ENCODE measurements at regions not wholly inside any gene's neighbourhood (a gene's known extent, or its start where the extent isn't known, plus 50 kb on each side); places are given as distances from the start of the nearest gene placed in this dataset.

DNA sequence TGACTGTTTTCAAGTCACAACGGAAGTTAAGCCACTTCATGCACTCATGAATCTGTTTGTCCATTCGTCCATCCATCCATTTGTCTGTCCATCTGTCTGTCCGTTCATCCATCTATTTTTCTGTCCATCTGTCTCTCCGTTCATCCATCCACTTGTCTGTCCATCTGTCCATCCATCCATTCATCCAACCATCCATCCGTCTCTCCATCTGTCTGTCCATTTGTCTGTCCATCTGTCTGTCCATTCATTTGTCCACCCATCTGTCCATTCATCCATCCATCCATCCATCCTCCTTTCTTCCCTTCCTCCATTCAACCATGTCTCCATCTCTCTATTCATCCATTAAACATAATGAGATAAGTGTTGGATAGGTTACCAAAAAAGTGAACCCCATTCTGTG, 123.5 kb upstream of the UQCRFS1 start:
- Histone ChIP-seq H3K4me3 (ENCODE audit: low read length) (no peak overlapping the region), H3K27ac (ENCODE audit: low read depth in 1 of 2, low read length in 2 of 2) (no peak overlapping the region), H3K9me3 (ENCODE audit: control insufficient read depth in 1 of 2, insufficient read depth in 1 of 2, low read length in 2 of 2) (peaks cover 9 to 10% of the 10 kb centered on the region in 2 experiments), H3K36me3 (ENCODE audit: insufficient read depth, low read length) (no peaks in the 10 kb centered on the region), H3K4me1 (ENCODE audit: insufficient read depth, low read length) (no peaks in the 10 kb centered on the region), H3K27me3 (ENCODE audit: control insufficient read depth in 1 of 2, insufficient read depth in 2 of 2, low read length in 2 of 2) (no peaks in the 10 kb centered on the region)
- Mint-ChIP-seq H3K4me3 (no peak overlapping the region), H3K27me3 (peaks cover 17% of the 10 kb centered on the region), H3K27ac (no peak overlapping the region), H3K4me1 (ENCODE audit: low read depth) (no peaks in the 10 kb centered on the region), H3K36me3 (ENCODE audit: low read depth) (no peaks in the 10 kb centered on the region), H3K9me3 (peaks cover 13% of the 10 kb centered on the region)
- DNase-seq, result no peak
- intact Hi-C loops (cut with DNase I, micrococcal nuclease), result no loop called here
- CTCF ChIA-PET, result no interaction called here
- ATAC-seq (ENCODE audit: poor library complexity), result no peak
- POLR2A ChIA-PET, result no interaction called here
- TF ChIP-seq, protein P1, sequence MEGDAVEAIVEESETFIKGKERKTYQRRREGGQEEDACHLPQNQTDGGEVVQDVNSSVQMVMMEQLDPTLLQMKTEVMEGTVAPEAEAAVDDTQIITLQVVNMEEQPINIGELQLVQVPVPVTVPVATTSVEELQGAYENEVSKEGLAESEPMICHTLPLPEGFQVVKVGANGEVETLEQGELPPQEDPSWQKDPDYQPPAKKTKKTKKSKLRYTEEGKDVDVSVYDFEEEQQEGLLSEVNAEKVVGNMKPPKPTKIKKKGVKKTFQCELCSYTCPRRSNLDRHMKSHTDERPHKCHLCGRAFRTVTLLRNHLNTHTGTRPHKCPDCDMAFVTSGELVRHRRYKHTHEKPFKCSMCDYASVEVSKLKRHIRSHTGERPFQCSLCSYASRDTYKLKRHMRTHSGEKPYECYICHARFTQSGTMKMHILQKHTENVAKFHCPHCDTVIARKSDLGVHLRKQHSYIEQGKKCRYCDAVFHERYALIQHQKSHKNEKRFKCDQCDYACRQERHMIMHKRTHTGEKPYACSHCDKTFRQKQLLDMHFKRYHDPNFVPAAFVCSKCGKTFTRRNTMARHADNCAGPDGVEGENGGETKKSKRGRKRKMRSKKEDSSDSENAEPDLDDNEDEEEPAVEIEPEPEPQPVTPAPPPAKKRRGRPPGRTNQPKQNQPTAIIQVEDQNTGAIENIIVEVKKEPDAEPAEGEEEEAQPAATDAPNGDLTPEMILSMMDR (IDR thresholded peaks at IDR 0.05), result no peak

- H3K9me3 ChIP-seq (ENCODE audit: control insufficient read depth in 1 of 2, insufficient read depth in 1 of 2, low read length in 2 of 2), result peaks cover 10 to 14% of the 10 kb centered on the region in 2 experiments
- Mint-ChIP-seq H3K4me3 (no peak overlapping the region), H3K4me1 (ENCODE audit: low read depth) (no peaks in the 10 kb centered on the region), H3K27ac (no peak overlapping the region), H3K27me3 (peaks cover 17% of the 10 kb centered on the region), H3K36me3 (ENCODE audit: low read depth) (no peaks in the 10 kb centered on the region), H3K9me3 (peaks cover 13% of the 10 kb centered on the region)
- intact Hi-C loops (cut with DNase I, micrococcal nuclease), result no loop called here
- H3K36me3 ChIP-seq (ENCODE audit: insufficient read depth, low read length), result no peaks in the 10 kb centered on the region
- no peak for ATAC-seq (ENCODE audit: poor library complexity)
- no peak overlapping the region for H3K27ac ChIP-seq (ENCODE audit: low read depth in 1 of 2, low read length in 2 of 2)
- POLR2A ChIA-PET, result no interaction called here
- no peaks in the 10 kb centered on the region for H3K4me1 ChIP-seq (ENCODE audit: insufficient read depth, low read length)
- H3K27me3 ChIP-seq (ENCODE audit: control insufficient read depth in 1 of 2, insufficient read depth in 2 of 2, low read length in 2 of 2), result no peaks in the 10 kb centered on the region
- no peak overlapping the region for H3K4me3 ChIP-seq (ENCODE audit: low read length)
- no peak for DNase-seq
- CTCF ChIA-PET, result no interaction called here
- TF ChIP-seq, protein P1 (IDR thresholded peaks at IDR 0.05), result no peak
Measured at GRCh38 chr19:29337029-29337428, 124.1 kb upstream of the UQCRFS1 start.

- DNase-seq (no peak), ATAC-seq (ENCODE audit: poor library complexity) (no peak)
- Mint-ChIP-seq H3K9me3 (peaks cover 11% of the 10 kb centered on the region), H3K36me3 (ENCODE audit: low read depth) (no peaks in the 10 kb centered on the region), H3K4me3 (no peak overlapping the region), H3K27ac (no peak overlapping the region), H3K27me3 (peaks cover 17% of the 10 kb centered on the region), H3K4me1 (ENCODE audit: low read depth) (no peaks in the 10 kb centered on the region)
- Histone ChIP-seq H3K4me3 (ENCODE audit: low read length) (no peak overlapping the region), H3K27me3 (ENCODE audit: control insufficient read depth in 1 of 2, insufficient read depth in 2 of 2, low read length in 2 of 2) (no peaks in the 10 kb centered on the region), H3K27ac (ENCODE audit: low read depth in 1 of 2, low read length in 2 of 2) (no peak overlapping the region), H3K4me1 (ENCODE audit: insufficient read depth, low read length) (no peaks in the 10 kb centered on the region), H3K9me3 (ENCODE audit: control insufficient read depth in 1 of 2, insufficient read depth in 1 of 2, low read length in 2 of 2) (peaks cover 10 to 26% of the 10 kb centered on the region in 2 experiments), H3K36me3 (ENCODE audit: insufficient read depth, low read length) (no peaks in the 10 kb centered on the region)
- ChIA-PET CTCF (no interaction called here), POLR2A (no interaction called here)
- intact Hi-C loops (cut with DNase I, micrococcal nuclease), result no loop called here
- TF ChIP-seq, protein P1 (IDR thresholded peaks at IDR 0.05), result no peak
Measured at GRCh38 chr19:29338480-29338879, 125.5 kb upstream of the UQCRFS1 start.
